ENCODE measurements at regions not wholly inside any gene's neighbourhood (a gene's known extent, or its start where the extent isn't known, plus 50 kb on each side); places are given as distances from the start of the nearest gene placed in this dataset.

DNA sequence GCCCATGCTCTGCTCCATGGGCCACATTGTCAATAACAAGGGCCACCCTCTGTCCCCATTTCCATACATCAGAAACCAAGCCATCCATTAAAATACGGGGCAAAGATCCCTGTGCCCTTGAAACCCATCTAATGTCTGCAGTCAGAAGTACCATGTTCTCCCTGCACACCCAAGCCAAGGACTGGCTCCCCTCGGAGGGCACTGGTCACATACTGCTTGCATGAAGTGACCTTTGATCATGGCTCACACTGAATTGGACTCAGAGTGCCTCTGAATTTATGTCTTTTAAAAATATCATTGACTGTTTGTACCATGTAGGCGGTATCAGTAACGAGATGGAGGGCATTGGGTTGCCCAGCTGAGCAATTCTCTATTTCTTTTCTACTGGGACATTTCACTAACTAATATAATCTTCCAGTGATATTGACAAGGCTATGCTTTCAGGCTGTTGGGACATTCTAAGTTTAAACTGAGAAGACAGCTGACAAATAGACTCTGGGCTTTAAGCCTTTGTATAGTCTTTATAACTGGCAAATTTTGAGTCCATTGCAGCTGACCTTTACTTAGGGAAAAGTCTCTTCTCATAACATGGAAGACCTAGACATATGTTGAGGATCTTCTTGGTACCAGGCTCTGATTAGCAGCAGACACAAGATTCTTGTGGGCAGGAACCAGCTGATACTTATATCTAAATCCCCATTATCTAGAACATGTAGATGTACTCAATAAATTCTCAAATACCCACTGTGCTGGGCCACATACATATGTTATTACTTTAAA, 214.3 kb downstream of the MYCN start:
- no peak for DNase-seq

GRCh38 chr2:16154061-16154460, 213.7 kb downstream of the MYCN start:
- DNase-seq = no peak

DNA sequence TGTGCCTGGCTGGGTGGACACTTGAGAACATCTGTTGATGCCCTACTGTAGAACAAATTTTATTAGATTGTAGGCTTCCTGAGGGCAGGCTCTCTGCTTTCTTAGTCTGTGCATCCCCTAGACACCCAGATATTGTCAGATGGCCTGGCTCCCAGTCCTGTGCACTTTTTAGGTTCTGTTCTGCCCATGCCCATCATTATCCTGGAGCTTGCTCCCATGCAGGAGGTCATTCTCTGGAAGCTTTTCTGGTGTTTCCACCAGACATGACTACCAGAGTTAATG, 213.3 kb downstream of the MYCN start:
- no peak for DNase-seq

DNA sequence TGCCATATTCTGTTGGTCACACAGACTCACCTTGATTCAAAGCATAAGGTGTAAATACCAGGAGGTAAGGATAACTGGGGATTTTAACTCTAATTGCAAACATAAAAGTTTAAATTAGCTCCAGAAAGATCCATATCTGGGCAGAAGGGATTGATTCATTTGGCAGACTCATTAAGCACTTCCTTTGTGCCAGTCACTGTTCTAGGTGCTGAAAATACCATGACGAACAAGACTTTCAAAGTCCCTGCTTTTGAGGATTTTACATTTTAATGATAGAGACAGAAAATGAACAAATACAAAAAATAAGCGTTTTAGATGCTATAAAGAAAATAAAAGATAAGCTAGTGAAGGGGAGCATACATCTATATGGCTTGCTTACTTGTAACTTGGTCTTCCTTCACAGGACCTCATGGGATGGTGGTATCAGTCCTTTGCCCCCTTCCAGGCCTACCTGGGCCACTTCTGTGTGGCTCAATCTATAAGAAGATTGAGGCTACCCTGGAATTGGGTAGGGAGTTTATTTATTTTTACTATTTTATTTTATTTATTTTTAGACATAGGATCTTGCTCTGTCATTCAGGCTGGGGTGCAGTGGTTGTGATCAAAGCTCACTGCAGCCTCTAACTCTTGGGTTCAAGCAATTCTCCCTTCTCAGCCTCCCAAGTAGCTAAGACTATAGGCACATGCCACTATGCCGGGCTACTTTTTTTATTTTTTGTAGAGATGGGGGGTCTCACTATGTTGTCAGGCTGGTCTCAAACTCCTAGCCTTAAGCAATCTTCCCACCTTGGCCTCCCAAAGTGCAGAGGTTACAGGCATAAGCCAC, 212.8 kb downstream of the MYCN start:
- DNase-seq = no peak

GRCh38 chr2:16152071-16152927, 211.9 kb downstream of the MYCN start:
- no peak for DNase-seq

DNA sequence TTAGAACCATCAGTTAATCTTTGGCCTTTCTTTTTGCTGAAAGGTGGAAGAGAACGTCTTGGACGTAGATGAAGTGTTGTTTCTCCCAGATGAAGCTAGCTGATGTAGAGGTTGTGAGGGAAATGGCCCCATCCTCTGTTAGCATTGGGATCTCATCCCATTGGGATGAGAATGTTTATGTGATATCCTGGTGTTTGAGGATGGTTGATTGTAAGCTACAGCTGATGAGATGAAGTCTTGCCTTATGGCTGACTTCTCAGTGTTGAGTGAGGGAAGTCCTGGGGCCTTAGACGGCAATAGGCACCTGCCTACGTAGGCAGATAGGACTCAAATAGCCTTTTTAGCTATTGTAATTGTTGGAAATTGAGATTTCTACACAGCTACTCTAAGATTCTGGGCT, 211.3 kb downstream of the MYCN start:
- no peak for DNase-seq

- no peak for DNase-seq
These were observed 210.9 kb downstream of the MYCN start for GRCh38 chr2:16151281-16151570.

- no peak for DNase-seq
These were observed 210.3 kb downstream of the MYCN start for GRCh38 chr2:16150456-16151280.

DNA sequence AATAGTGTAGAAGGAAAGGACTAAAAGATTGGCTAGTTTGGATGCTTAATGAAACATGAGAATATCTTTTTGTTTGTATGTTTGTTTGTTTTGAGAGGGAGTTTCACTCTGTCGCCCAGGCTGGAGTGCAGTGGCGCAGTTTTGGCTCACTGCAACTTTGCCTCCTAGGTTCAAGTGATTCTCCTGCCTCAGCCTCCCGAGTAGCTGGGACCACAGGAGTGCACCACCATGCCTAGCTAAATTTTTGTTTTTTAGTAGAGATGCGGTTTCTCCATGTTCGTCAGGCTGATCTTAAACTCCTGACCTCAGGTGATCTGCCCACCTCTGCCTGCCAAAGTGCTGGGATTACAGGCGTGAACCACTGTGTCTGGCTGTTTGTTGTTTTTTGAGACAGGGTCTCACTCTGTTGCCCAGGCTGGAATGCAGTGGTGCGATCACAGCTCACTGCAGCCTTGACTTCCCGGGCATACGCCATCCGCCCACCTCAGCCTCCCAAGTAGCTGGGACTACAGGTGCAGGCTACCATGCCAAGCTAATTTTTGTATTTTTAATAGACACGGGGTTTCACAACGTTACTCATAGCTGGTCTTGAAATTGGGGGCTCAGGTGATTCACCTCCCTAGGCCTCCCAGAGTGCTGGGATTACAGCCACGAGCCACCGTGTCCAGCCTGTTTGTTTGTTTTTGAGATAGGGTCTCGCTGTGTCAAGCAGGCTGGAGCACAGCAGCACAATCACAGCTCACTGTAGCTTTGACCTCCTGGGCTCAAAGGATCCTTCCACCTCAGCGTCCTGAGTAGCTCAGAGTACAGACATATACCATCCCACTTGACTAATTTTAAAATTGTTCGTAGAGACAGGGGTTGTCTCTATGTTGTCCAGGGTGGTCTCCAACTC, 209.2 kb downstream of the MYCN start:
- DNase-seq = no peak

GRCh38 chr2:16148632-16149348, 208.4 kb downstream of the MYCN start:
- DNase-seq = no peak

- DNase-seq = no peak
These were observed 202.3 kb downstream of the MYCN start for GRCh38 chr2:16142383-16143361.

GRCh38 chr2:16141641-16141921, 201.2 kb downstream of the MYCN start:
- DNase-seq = no peak

- DNase-seq = no peak
These were observed 200.7 kb downstream of the MYCN start for GRCh38 chr2:16140771-16141640.

DNA sequence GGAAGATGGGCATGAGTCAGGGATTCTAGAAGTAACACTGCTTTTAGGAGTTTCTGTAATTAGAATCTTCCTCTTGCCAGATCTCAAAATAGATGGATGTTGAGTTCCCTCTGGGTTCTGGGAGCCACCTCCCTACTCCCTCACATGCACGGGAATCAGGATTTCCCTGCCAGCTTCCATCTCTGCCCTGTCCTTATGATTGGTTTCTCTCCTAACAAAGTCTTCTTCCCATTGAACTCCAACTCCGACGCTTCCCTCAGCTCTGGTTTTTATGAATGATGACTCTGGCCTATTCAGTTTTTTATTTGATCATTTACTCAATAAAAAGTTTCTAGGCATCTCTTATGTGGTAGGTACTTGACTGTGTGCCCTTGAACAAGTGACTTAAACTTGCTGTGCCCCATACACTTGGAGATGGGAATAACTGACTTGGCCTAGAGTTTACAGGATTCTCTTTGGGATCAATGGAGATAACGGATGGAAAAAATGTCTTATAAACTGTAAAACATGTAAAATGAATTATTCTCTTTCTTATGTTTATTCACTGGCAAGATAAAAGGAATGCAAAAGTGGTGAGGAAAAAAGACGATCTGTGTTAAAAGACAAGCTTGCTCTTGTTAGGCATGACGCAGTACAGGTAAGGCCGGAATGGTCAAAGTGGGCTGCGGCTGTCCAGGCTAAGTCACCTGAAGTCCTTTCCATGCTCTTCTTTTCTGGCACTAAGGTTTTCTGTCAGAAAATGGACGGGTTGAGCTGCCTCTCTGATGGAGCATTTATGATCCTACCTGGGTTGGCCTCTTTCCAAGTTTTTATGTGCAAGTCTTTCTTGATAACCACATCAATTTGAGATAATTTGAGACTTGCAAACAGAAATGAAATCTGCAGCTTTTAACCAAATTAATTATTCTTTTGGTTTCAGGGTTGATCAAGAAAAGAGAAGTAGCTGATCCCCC, 199.6 kb downstream of the MYCN start:
- DNase-seq = no peak

DNA sequence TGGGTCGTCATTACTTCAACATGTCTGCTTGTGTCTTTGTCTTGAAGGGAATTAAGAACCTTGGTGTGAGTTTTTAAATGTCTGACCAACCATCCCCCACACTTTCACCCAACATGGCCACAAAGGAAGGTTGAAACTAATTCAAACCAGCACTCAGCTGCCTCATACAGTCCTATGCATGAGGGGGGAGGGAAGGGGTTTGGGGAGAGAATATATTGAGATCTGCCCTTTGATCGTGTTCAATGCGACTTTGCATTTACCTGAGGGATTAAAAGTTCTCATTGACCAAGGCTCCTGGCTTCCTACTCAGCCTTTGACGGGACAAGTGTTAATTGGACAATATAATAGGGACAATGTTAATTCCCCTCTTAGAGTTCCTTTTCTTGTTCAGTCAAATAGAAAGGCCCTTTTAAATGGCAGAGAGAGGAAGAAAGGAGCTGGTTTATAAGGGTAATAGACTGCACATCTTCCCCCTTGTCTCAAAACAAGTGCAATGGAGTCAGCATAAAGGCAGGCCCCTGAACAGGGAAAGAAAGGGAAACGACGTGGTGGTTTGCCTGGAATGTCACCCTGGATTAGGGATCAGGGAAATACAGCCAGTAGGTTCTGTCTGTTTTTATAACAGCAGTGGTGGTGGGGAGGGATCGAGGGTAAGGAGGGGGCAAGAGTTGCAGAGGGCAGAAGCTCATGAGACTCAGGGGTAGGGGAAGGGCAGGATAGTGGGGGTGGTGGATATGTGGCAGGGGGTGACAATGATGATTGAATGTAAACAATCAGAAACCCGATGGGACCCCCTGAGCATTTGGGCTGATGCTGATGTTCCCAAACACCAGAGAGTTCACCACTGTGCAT, 198.7 kb downstream of the MYCN start:
- no peak for DNase-seq
